IPS-18c (cell line): ENCODE measurements at regions not wholly inside any gene's neighbourhood (a gene's known extent, or its start where the extent isn't known, plus 50 kb on each side); places are given as distances from the start of the nearest gene placed in this dataset.

Experiments used
- H3K4me3 ChIP-seq: 2 replicates; pipeline ENCODE4 v1.7.0; 2013; ENCODE audit warnings: low read depth, mild to moderate bottlenecking, low read length, moderate library complexity; ENCODE audit not compliant: insufficient read depth
- H3K9me3 ChIP-seq: one replicate; pipeline ENCODE4 v1.6.1; 2013; ENCODE audit warnings: mild to moderate bottlenecking, low read length, moderate library complexity; ENCODE audit not compliant: control insufficient read depth, insufficient read depth

DNA sequence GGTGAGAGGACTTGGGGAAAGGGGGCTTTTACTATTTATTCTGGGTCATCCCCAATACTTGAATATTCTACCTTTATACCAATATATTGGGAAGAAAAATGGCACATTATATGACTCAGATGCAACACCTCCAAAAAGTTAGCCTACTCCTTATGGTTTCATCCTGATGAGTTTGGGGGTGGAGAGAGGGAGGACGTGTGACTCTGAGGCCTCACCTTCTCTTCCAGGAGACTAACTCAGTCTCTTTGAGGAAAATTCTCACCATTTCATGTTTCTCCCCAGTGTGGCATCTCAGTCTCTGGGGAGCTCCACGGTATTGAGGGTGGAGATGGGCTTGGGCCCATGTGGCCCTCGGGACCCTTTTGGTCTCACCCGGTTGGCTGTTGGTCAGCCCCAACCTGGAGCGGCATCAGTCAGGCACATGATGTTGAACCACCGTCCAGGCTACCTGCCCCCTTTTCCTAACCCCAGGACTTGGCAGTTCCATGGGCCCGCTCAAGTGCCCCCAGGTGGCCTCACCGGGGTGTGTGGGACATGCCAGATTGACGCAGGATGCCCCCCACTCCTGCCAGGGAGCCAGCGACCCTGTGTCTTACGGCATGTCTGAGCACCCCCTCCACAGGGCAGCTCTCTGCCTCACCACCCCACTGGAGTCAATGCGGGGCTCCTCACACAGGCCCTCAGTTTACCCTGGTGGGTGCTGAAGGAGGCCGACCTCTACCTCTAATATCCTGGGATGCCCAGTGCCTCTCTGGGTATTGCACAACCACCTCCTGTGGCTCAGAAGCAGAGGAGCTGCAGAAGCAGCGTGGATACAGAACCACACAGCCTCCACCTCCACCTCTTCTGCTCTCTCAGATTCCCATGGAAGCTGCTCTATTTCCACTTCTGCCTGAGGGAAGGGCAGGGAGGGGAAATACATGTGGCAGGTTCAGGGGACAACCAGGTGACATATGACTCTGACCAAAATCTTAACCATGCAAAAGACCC lies 297.4 kb downstream of the EIPR1 start:
- no peaks in the 10 kb centered on the region for H3K9me3 ChIP-seq
- no peak overlapping the region for H3K4me3 ChIP-seq

DNA sequence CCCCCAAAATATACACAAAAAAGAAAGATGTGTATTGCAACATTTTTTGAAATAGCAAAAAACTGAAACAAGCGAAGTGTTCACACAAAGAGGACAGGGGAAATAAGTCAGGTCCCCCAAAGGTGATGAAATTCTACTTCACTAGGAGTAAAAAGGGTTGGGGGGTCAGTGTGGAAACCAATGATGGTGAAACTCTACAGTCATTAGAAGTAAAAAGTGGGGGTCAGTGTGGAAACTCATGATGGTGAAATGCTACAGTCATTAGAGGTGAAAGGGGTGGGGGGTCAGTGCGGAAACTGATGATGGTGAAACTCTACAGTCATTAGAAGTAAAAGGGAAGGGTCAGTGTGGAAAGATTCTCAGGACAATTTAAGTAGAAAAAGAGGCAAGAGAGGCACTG lies 298.2 kb downstream of the EIPR1 start:
- H3K9me3 ChIP-seq: no peaks in the 10 kb centered on the region

DNA sequence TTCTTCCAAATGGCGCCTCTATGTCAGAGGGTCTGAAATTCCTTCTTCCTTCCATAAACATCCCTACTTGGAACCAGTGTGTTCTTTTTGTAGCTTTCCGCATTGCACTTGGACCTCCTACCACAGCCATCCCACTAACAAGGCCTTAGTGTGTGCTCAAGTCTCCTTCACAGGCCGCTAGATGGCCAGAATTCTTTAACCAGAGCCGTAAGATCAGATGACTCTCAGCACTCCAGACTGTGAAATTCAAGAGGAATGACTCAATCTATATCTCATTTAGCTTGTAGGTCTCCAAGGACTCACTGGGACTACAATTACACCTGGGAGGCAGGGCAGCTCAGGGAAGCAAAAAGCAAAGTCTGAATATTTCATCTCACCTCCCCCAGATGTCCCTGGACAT lies 298.9 kb downstream of the EIPR1 start:
- no peak overlapping the region for H3K4me3 ChIP-seq
- H3K9me3 ChIP-seq: no peaks in the 10 kb centered on the region

More for the DNA sequence above, 298.2 kb downstream of the EIPR1 start:
- H3K4me3 ChIP-seq: no peak overlapping the region

DNA sequence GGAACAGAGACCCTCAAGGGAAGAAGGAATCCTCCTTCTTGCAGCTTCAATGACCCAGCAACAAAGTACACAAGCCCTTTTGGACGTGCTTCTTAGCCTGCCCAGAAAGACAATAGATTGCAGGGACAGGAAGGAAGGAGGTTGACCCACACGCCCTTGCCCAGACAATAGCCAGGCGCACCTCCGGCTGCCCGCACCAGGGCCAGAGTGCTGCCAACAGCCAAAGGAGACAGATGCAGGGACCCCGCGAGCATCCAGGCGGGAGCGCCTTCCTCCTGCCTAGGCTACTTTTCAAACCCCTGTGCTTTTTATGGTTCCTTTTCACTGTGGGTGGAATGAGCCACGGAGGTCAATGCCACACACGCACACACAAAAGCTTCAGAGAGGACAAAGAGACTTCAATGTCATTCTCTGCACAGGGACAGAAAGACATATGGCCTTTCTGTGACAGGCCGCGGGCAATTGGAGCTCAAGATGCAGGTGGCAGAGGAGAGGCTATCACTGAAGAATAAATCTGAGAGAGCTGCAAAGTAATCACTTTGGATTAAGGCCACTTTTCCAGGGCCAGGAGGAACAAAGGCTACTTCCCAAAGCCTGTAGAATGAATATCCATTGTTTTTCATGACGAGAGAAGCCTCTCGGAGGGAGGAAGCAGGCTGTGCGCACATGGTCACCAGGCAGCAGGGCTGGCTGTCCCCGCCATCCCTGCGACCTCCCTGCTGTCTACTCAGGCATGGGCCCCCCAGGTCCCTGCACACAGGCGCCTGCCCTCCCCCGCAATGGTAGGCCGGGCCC lies 300.6 kb downstream of the EIPR1 start:
- no peaks in the 10 kb centered on the region for H3K9me3 ChIP-seq
- no peak overlapping the region for H3K4me3 ChIP-seq

DNA sequence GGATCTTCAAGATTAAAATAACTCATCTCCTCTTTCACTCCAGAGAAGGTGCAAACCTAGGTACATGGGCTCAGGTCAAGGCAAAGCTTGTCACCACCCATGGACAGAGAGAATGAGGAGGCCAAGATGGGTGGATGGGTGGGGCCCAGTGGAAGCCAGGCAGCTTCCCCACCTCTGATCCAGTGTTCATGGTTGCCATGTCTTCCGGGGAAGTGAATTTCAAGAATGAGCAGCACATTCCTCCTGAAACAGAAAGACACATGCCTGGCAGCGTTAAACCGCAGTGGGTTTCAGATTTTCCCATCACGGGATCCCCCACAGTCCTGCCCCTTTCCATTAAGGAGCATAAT lies 301.7 kb downstream of the EIPR1 start:
- no peak overlapping the region for H3K4me3 ChIP-seq
- H3K9me3 ChIP-seq: no peaks in the 10 kb centered on the region

DNA sequence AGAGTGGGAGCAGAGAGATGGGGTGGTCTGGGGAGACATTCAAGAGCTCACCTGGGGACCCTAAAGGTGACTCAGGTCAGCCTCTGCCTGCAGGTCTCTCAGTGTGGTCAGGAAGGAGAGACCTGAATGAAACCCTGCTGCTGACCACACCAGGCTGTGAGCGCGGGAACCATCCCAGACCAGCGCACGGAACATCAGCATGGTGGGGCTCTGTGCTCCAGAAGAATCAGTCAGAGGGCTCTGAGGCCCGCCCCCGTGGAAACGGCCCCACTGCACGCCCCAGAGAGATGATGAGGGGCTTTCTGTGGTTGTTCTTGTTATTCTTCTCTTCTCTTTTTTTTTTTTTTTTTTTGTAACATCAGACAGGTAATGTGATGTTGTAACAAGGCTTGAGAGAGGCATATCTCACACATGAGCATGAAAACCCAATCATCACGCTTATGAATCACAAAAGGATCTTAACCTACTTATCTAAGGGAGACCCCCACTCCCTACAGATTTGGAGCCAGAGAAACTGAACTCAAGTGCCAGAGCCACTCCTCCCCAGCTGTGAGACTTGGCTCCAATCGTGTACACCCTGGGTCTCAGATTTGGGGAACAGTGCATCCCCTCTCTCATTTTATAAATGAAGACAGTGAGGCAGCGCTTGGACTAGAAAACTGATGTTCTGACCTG lies 302.2 kb downstream of the EIPR1 start:
- no peak overlapping the region for H3K4me3 ChIP-seq
- no peaks in the 10 kb centered on the region for H3K9me3 ChIP-seq

DNA sequence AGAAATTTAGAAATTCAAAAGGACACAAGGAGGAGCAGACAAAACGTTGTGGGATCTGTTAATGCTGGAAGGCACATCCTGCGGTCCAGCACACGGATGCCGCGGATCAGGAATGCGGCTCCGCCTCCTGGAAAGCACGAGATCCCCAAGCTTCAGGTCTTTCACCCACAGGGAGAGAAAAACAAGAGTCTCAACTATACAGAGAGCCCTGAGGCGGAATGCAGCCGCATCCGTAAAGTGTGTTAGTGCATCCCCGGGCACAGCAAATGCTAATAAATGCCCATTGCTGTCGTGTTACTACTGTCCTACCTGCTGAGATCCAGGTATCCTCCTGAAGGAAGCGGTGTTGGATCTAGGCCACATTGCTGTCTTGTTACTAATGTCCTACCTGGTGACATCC lies 303.9 kb downstream of the EIPR1 start:
- no peak overlapping the region for H3K4me3 ChIP-seq

DNA sequence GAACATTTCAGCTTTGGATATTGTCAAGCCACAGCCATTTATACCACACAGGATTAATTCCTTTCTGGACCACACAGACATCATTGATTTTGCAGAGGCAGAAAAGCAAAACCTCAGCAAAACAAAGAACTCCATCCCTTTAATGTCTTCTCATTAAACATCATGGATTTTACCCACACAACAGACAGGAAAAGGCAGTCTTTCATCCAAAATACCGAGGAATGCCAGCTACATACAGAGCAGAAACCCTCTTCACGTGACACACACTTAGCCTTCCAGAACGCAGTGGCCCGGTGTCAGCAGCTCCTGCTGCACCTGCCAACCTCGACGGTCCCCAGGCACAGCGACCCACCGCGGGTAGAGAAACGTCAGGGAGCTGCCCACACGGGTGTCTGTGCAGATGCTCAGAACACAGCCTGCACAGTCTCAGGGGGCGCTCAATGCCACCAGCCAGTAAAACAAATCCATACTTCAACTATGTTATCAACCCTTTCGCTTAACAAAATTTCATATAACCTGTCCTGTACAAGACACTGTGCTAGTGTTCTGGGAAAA lies 304.5 kb downstream of the EIPR1 start:
- Histone ChIP-seq H3K9me3 (no peaks in the 10 kb centered on the region), H3K4me3 (no peak overlapping the region)

More for the DNA sequence above, 303.9 kb downstream of the EIPR1 start:
- no peaks in the 10 kb centered on the region for H3K9me3 ChIP-seq

DNA sequence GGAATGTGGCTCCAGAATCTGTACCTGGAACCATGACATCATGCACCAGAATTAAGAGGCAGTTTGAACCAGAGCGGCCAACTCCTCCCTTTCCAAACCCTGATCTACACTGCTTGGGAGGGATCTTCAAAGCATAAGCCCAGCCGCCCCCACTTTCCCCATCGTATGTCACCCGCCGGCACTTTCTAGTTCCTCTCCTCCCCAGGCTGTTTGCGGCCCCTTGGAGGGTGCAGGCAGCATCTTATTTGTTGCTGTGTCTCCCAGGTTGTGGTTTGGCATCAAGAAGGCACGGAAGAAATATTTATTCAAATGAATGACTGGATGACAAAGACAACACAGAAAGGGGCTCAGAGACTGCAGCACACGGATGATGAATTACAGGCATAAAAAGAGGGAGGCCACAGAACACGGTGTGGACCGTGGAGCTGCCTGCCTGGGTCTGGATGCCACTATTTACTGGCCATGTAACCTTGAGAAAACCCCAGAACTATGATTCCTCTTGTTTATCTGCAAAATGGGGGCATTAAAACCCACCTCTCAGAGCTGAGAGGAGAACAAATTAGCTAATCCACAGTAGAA lies 305.8 kb downstream of the EIPR1 start:
- Histone ChIP-seq H3K9me3 (no peaks in the 10 kb centered on the region), H3K4me3 (no peak overlapping the region)

DNA sequence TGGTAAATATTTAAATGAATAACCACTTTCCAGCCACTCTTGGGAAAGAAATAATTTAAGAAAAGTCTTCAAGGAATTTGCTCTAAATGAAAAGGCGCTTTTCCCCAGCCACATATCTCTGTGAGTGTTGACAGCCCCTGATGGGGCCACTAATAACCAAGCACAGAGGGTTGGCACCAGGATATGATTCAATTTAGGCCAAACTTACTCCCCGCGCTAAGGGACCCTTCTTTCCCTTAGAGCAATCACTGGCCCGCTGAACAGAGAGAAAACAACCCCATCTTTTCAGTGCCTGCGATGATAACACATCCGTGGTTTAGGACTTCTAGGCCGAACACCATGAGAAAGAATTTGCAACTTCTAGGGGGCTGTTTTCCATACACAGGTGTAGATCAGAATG lies 310.8 kb downstream of the EIPR1 start:
- no peak overlapping the region for H3K4me3 ChIP-seq

DNA sequence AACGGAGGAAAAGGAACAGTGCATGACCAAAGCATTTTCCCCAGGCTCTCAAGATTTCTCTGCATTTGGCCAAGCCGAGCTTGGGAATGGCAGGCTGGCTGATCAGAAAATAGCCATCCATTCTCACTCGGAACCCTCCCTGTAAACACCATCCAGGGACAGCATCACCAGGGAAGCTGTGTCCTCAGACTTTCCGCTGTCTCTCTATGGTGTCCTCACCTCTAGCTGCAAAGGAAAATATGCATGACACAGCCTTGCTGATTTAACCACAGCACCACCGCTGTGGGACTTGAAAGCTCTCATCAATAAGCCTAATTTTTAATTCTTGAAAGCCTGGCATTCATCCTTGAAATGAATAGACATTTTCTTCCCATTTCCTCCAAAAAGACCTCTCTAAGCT lies 311.7 kb downstream of the EIPR1 start:
- Histone ChIP-seq H3K9me3 (no peaks in the 10 kb centered on the region), H3K4me3 (no peak overlapping the region)

More for the DNA sequence above, 310.8 kb downstream of the EIPR1 start:
- no peaks in the 10 kb centered on the region for H3K9me3 ChIP-seq

DNA sequence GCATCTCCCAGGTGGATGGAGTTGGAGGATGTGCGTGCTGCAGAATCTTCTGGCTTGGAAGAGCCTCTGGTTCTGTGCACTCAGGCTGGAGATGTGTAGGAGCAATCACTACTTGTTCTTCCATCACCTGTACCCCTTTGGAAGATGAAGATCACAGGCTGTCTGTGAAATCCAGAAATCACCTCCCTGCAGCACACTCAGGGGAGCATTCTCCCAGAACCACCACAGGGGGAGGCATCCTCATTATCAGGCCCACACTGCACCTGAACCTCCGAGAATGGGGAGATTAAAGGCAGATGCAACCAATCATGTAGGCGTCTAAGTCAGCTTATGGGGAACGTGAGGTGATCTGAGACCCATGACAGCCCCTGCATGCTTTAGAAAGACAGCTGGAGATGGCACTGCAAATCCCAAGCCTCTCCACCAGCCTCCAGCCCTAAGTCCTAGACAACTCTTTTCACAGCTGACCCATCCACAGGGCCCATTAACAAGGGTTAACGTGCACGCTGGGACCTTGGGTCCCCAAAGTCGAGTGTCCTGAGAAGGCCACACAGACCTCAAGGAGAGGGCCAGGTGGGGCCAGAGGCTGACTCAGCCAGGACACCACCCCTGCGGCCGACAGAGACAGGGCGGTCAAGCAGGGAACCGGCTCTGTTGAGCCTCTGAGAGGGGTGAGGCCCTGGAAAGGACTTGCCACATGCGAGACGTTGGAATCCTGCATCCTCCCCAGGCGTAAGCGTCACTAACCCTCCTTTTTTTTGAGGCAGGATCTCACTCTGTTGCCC lies 314.9 kb downstream of the EIPR1 start:
- no peak overlapping the region for H3K4me3 ChIP-seq
- no peaks in the 10 kb centered on the region for H3K9me3 ChIP-seq

DNA sequence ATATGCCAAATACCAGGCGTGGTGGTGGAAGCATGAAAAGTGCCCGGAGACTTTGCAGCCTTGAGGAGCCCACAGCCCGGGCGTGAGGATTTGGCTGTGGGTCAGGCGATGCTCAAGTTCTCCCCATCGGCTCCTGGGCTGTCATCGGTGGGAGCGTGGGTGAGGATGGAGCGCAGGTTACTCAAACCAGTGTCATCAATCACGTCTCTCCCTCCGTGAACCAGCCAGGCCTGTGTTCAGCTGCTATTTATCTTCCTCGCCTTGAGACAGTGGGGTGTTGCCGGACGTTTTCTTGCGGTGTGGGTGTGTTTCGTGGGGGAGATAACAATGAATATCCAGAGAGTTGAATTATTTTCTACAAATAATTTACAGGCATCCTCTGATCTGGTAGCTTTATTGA lies 317.6 kb downstream of the EIPR1 start:
- Histone ChIP-seq H3K9me3 (no peaks in the 10 kb centered on the region), H3K4me3 (no peak overlapping the region)

DNA sequence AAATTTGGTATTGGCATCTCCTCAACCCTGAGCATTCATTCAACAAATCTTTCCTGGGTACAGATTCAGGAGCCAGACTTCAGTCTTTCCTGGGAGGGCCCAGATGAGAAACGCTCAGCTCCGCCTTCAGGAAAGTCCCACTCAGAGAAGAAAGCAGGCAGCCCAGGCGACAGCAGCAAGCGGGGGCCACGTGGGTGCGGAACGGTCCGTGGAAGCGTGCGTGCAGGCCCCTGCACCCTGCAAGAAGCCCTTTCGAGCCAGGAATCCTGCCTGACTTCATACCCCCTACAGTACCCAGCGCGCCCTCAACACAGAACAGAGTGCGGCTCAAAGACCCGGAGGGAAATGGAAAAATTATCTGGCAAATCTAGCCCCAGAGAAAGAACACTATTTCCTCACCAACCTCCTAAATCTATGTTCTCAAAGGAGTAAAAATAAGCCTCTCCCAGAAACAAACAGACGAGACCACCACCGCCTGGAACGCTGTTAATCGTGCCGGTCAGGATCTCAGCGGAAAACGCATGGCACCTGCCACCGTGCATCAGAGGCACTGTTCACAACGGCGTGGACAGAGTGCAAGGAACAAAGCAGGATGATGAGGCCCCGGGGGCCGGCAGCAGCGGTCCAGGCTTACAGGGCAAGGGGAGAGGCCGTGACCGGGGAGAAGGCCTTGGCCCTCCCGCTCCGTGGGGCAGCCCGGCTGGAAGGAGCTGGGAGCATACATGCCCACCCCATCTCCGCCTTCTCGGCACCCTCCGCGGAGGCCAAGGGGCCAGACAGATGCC lies 318.3 kb downstream of the EIPR1 start:
- H3K9me3 ChIP-seq: no peaks in the 10 kb centered on the region
- no peak overlapping the region for H3K4me3 ChIP-seq

DNA sequence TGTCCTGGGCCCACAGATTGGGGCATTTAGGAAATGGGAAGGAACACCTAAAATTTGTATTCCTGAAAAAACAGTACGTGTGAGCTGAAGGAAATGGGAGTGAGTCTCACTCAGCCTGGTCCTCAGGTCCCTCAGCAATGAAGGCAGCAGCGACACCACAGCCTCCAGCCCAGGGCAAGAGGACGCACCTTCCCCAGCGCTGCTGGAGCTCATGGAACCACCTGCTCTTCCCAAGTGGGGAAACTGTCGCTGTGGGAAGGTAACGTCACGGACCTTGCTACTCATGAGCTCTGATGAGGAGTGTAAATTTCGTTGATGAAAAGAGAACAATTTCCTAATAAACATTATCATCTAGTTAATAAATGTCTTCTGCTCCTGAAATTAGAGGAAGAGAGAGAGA lies 323.6 kb downstream of the EIPR1 start:
- Histone ChIP-seq H3K9me3 (no peaks in the 10 kb centered on the region), H3K4me3 (no peak overlapping the region)

DNA sequence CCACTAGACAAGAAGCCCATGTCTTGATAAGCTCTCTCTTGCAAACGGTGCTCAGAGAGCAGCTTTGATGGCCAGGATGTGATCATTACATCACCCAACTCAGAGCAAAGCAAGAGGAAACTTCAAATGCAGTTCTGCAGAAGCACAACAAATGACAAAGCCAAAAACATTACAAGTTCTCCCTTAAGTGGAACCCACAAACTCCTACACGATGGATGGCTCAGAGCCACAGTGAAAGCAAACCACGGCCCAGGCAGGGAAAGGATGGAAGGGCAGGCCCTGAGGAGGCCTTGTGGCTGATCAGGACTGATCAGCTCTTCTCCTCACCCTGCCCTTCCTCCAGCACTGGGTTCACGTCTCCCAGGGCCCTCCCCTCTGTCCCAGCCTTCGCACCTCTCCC lies 326.4 kb downstream of the EIPR1 start:
- H3K9me3 ChIP-seq: no peaks in the 10 kb centered on the region

More for the DNA sequence above, 326.4 kb downstream of the EIPR1 start:
- no peak overlapping the region for H3K4me3 ChIP-seq
